Urinary bladder (tissue), 3 donors: ENCODE measurements at regions not wholly inside any gene's neighbourhood (a gene's known extent, or its start where the extent isn't known, plus 50 kb on each side); places are given as distances from the start of the nearest gene placed in this dataset.

Experiments
- DNase-seq: peaks from one replicate; pipeline ENCODE4 v3.0.0-alpha.2; 2015; ENCODE audit errors: extremely low spot score
- H3K27ac ChIP-seq: one replicate; pipeline ENCODE4 v1.5.1; 2013; ENCODE audit warnings: low read depth, mild to moderate bottlenecking, moderate library complexity
- H3K36me3 ChIP-seq: one replicate; pipeline ENCODE4 v1.6.1; 2013; ENCODE audit warnings: mild to moderate bottlenecking, moderate library complexity; ENCODE audit not compliant: insufficient read depth
- H3K4me1 ChIP-seq: one replicate; pipeline ENCODE4 v1.6.1; 2013; ENCODE audit warnings: mild to moderate bottlenecking, moderate library complexity; ENCODE audit not compliant: insufficient read depth
- H3K4me3 ChIP-seq: one replicate; pipeline ENCODE4 v1.5.1; 2013; ENCODE audit warnings: low read depth, low read length
- WGBS: extraction: QIAGEN DNeasy Blood & Tissue Kit; methylation state at CpG from one replicate; pipeline ENCODE4 v1.1.7; 2013; 5-methylcytosine and 5-hydroxymethylcytosine counted together
- donor health status: healthy with polysubstance abuse.
- donor health status: healthy.

DNA sequence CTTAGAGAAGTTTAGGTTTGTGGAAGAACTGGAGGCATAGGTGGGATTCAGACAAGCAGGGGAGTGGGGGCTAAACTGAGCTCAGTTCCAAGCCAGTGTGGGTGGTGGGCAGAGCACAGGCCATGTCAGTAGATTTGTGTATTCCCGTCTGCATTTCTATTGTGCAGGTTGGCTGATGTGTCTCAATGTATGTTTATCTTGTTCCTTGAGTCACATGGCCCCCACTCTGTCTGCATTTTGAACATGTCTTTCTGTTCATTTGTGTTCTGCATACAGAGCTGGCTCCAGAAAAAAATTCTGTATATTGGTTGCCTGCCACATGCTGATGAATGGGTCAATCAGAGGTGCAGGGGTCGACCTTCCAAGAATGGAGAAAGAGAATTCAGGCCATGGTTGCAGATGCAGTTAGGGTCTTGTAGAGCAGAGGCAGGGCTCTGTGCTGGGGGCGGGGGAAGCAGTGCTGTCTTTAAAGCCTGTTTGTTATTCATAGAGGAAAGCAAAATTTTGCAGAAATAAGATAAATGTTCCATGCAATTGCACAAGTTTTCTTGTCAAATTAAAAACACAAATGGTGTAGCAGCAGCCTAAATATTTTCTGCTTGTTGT lies 166.7 kb downstream of the CDH26 start:
- no peak for DNase-seq
- WGBS: 64% methylated on average over 3 of the region's 3 CpGs
- no peak overlapping the region for H3K4me3 ChIP-seq
- no peaks in the 10 kb centered on the region for H3K4me1 ChIP-seq
- no peak overlapping the region for H3K27ac ChIP-seq
- no peaks in the 10 kb centered on the region for H3K36me3 ChIP-seq

- H3K4me1 ChIP-seq: no peaks in the 10 kb centered on the region
- H3K27ac ChIP-seq: no peak overlapping the region
- H3K4me3 ChIP-seq: no peak overlapping the region
- H3K36me3 ChIP-seq: no peaks in the 10 kb centered on the region
- 86% methylated on average over 8 of the region's 8 CpGs for WGBS
- DNase-seq: no peak
These were observed 167.3 kb downstream of the CDH26 start for GRCh38 chr20:60125513-60125912.

DNA sequence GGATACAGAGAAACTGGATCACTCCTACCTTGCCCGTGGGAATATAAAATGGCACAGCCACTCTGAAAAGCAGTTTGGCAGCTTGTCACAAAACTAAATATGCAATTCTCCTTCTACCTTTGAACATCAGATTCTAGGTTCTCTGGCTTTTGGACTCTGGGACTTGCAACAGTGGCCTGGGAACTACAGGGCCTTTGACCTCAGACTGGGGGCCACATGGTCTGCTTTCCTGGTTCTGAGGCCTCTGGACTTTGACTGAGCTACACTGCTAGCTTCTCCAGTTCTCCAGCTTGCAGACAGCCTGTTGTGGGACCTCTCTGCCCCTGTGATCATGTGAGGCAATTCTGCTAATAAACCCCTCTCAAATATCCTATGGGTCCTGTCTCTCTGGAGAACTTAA lies 168.8 kb downstream of the CDH26 start:
- no peak for DNase-seq
- WGBS: 0% methylated on average over 1 of the region's 1 CpG
- Histone ChIP-seq H3K36me3 (no peaks in the 10 kb centered on the region), H3K4me3 (no peak overlapping the region), H3K4me1 (no peaks in the 10 kb centered on the region), H3K27ac (no peak overlapping the region)

GRCh38 chr20:60131375-60131774 lies 173.2 kb downstream of the CDH26 start:
- Histone ChIP-seq H3K4me3 (no peak overlapping the region), H3K27ac (no peak overlapping the region), H3K36me3 (no peaks in the 10 kb centered on the region), H3K4me1 (no peaks in the 10 kb centered on the region)
- no peak for DNase-seq
- WGBS: 52% methylated on average over 6 of the region's 6 CpGs

- 76% methylated on average over 8 of the region's 8 CpGs for WGBS
- H3K4me1 ChIP-seq: no peaks in the 10 kb centered on the region
- H3K36me3 ChIP-seq: no peaks in the 10 kb centered on the region
- no peak overlapping the region for H3K4me3 ChIP-seq
- DNase-seq: no peak
- H3K27ac ChIP-seq: no peak overlapping the region
These were observed 174.1 kb downstream of the CDH26 start for GRCh38 chr20:60132162-60132826.

DNA sequence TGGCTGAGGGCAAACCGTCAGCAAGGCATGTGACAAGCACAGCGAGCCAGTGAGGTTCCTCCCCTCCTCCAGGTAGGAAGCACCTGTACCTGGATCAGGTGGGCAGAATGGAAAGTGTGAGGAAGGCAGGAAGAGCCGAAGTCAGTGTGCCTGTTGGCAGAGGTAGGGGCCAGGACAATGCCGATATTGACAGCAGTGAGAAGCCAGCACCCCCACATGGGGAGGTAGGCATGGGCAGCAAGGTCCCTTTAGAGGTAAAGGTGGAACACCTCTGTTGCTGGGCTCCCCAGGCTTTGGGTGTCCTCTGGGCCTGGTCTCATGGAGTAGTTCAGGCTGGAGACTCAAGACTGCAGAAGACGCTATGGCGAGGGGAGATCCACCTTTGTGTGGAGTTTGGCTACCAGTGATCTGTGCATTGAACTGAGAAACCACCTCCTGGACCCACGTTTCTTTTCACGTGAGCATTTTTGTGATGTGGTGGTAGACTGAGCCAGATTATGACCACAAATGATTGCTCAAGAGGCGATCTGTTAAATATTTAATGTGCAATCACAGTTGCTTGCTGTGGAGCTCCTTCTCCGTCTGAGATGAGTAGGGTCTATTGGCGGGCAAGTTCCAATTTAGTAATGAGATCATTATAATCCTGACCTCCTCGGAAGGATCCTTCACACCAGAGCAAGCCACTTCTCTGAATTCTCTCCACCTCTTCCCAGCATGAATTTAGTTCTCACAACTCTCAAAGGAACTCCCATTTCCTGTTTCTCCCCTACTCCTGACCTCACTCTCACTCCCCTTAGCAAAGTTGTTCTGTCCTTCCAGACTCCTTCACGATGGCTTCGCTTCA lies 174.8 kb downstream of the CDH26 start:
- H3K4me3 ChIP-seq: no peak overlapping the region
- DNase-seq: no peak
- no peak overlapping the region for H3K27ac ChIP-seq
- no peaks in the 10 kb centered on the region for H3K4me1 ChIP-seq
- H3K36me3 ChIP-seq: no peaks in the 10 kb centered on the region
- 83% methylated on average over 14 of the region's 14 CpGs for WGBS

DNA sequence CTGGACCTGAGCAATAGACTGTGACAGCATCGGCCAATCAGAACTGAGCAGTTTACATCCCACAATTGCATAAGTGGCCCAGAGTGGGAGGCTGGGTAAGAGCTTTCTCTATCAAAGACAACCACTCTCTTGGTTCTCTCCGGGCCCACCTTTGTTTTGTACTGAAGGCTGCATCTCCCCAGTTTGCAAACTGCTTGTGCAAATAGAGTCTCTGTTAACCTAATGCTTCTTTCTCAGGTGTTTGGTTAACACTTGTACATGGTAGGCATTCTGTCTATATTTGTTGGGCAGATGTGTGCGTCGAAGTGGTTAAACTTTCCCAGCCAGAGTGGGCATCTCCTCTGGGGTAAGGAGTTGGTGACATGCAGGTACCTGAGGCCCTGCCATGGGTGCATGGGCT lies 177.1 kb downstream of the CDH26 start:
- 95% methylated on average over 4 of the region's 4 CpGs for WGBS
- no peak for DNase-seq
- no peak overlapping the region for H3K27ac ChIP-seq

DNA sequence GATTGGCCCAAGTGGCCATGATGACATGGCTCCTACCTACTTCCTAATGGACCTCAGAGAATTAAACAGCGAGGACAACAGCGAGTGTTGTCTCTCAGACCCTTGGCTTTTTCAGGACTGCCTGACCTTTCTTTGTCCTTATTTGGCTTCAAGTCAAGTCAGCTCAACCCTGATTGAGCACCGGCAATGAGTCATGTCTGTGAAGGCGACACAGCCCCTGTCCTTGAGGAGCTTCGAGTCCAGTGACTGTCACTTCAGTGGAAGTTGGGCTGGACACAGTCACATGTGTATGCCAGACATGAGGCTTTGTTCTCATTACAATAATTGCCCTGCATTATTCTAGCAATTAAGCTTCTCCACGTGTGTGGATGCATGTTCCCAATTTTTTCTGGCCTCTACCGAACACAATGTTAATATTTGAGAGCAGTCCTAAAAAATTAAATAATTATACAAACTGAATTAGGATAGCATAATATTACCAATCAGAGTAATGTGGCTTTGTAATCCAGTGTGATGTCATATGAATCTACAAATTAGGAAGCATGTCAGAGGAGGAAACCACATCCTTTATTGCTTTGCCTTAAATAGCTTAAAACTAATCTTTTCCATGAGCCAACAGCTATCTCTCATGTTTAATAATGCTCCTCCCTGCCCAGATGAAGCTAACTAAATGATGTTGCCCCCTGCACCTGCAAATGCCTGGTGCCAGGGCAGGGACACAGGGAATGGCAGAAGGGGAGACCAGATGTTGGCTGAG lies 178.6 kb downstream of the CDH26 start:
- WGBS: 78% methylated on average over 7 of the region's 7 CpGs
- no peak for DNase-seq
- H3K27ac ChIP-seq: no peak overlapping the region
- no peaks in the 10 kb centered on the region for H3K36me3 ChIP-seq
- no peaks in the 10 kb centered on the region for H3K4me1 ChIP-seq
- no peak overlapping the region for H3K4me3 ChIP-seq

More for the DNA sequence above, 177.1 kb downstream of the CDH26 start:
- no peaks in the 10 kb centered on the region for H3K4me1 ChIP-seq
- H3K36me3 ChIP-seq: no peaks in the 10 kb centered on the region
- H3K4me3 ChIP-seq: no peak overlapping the region

DNA sequence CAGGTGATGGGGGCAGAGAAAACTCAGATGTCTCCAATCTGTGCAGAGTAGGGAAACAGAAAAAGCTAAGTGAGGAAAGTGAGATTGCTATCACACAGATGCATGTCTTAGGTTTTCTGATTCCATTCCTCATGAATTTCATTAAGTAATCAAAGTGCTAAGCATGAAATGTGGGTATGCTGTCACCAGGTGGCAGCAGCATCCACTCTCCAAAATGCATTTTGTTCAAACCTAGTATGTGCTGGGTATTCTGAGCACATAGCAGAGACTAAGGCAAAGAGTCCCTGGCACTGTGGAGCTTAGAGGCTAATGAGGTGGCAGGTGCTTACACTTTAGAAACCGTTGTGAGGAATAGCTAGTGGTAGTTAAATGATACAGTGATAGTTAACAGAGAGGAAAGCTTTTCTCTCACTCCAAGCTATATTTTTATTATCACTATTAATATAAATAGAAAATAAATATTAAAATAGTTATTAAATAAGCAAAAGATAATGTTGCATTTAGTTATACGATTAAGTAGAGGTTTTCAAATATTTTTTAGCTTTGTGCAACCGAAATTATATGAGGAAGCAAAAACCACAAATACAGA lies 179.5 kb downstream of the CDH26 start:
- no peaks in the 10 kb centered on the region for H3K36me3 ChIP-seq
- no peak overlapping the region for H3K27ac ChIP-seq
- H3K4me1 ChIP-seq: no peaks in the 10 kb centered on the region
- no peak overlapping the region for H3K4me3 ChIP-seq
- DNase-seq: no peak
- WGBS: 62% methylated on average over 3 of the region's 3 CpGs

DNA sequence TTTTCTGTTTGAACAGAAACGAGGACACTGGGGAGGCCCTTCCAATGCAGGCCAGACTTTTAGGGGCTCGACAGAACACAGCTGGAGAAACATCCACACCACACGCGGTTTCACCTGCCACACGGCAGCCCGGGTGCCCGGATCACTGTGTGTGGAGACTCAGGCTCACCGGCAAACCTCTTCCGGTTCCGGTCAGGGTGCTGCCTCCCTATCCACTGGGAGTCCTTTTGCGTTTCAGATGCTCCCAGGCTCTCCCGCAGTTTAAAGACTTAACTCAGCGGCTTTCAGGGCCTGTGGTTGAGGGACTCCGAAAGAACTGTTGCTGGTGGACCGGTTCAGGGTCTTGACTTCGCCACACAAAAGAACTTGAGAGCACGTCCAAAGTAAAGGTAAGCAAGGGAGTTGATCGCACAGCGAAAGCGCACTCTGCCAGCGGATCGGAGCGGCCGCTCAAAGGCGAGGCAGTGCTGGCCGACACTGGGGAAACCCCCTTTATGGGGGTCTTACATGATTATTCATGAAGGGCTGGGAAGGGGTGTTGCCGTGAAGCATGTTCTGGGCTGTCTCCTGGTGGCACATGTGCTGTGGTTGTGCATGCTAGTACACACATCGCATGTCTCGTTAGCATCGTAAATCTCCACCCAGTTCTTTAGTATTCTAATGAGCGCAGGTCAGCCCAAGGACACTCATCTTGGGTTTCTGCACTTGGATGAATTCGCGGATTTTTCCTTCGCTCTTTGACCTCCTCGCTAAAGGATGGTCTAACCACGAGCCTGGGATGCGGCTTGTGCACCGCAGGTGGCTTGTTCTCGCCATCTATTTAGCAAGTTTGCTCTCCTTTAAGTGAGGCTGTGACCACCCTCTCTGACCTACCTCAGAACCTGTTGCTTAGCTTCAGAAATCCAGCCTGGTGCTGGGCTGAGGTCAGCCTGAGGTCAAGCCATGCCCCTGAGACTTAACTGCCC lies 180.3 kb downstream of the CDH26 start:
- no peaks in the 10 kb centered on the region for H3K4me1 ChIP-seq
- no peak overlapping the region for H3K4me3 ChIP-seq
- no peaks in the 10 kb centered on the region for H3K36me3 ChIP-seq
- DNase-seq: no peak
- no peak overlapping the region for H3K27ac ChIP-seq
- 76% methylated on average over 39 of the region's 39 CpGs for whole genome bisulfite sequencing

- no peak for DNase-seq
- Histone ChIP-seq H3K4me1 (no peaks in the 10 kb centered on the region), H3K36me3 (no peaks in the 10 kb centered on the region), H3K27ac (no peak overlapping the region), H3K4me3 (no peak overlapping the region)
- WGBS: 59% methylated on average over 11 of the region's 11 CpGs
These were observed 181.6 kb downstream of the CDH26 start for GRCh38 chr20:60139663-60140446.

DNA sequence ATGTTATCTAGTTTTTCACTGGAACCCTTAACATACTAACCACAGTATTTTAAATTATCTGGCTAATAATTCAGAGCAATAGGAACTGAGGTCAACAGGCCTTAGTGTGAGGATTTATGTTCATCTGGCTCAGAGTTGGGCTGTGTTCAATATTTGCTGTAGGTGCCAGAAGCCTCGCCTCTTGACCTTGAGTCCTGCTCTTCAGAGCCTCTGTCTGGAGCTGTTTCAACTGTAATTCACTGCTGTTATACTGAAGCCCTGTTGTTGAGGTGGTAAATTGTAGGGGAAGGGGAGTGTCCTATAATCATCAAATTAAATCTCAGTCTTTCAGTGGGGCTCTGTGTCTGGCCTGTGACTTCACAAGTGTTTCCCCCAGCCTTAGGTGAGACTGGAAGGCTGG lies 184.4 kb downstream of the CDH26 start:
- no peaks in the 10 kb centered on the region for H3K4me1 ChIP-seq
- no peak overlapping the region for H3K4me3 ChIP-seq
- no peak overlapping the region for H3K27ac ChIP-seq
- DNase-seq: no peak
- 59% methylated on average over 1 of the region's 1 CpG for whole genome bisulfite sequencing
- no peaks in the 10 kb centered on the region for H3K36me3 ChIP-seq
